Nephron progenitor cell (in vitro differentiated cells): ENCODE measurements at regions not wholly inside any gene's neighbourhood (a gene's known extent, or its start where the extent isn't known, plus 50 kb on each side); places are given as distances from the start of the nearest gene placed in this dataset.

ENCODE experiments used
- DNase-seq: peaks from one replicate; pipeline ENCODE4 v3.0.0; 2021
- H3K27ac Mint-ChIP-seq: 2 replicates; pipeline ENCODE4 v1.8.0; 2021; ENCODE audit warnings: mild to moderate bottlenecking, moderate library complexity, mixed read lengths
- H3K27me3 Mint-ChIP-seq: 2 replicates; pipeline ENCODE4 v1.8.0; 2021; ENCODE audit warnings: mild to moderate bottlenecking, low read depth, mixed read lengths; ENCODE audit not compliant: poor library complexity
- H3K36me3 Mint-ChIP-seq: 2 replicates; pipeline ENCODE4 v1.8.0; 2021; ENCODE audit warnings: low read depth, mixed read lengths
- H3K4me1 Mint-ChIP-seq: 2 replicates; pipeline ENCODE4 v1.8.0; 2021; ENCODE audit warnings: mixed read lengths
- H3K4me3 Mint-ChIP-seq: 2 replicates; pipeline ENCODE4 v1.8.0; 2021; ENCODE audit warnings: mild to moderate bottlenecking, moderate library complexity, mixed read lengths
- H3K9me3 Mint-ChIP-seq: 2 replicates; pipeline ENCODE4 v1.8.0; 2021; ENCODE audit warnings: mild to moderate bottlenecking, moderate library complexity, mixed read lengths
- CTCF ChIP-seq: fragments of 200-600 bp; sonication (generic); IDR thresholded peaks from 2 replicates; pipeline ENCODE4 v1.5.0; 2021; ENCODE audit warnings: antibody characterized with exemption

DNA sequence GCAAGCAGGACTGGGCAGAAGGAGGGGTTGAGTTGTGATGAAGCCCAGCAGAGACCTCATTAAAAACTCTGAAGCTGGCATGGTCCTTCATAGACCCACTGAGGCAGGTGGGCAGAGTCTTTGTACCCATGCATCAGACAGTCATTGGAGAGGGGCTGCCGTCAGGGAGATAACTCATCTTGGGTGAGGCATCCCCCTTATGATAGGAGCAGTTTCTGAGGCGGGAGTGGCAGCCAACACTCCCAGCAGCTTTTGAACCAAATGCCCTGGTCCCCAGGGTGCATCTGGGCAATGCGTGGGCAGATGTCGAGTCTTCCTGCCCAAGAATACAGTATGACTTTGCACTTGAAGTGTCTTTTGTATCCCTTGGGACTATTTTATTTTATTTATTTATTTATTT, 68.1 kb downstream of the HTR5A start:
- no peak for DNase-seq
- TF ChIP-seq CTCF: no peak
- peaks cover 5% of the 10 kb centered on the region for H3K27me3 Mint-ChIP-seq
- H3K27ac Mint-ChIP-seq: no peak overlapping the region
- H3K9me3 Mint-ChIP-seq: no peaks in the 10 kb centered on the region
- H3K4me3 Mint-ChIP-seq: no peak overlapping the region
- no peaks in the 10 kb centered on the region for H3K4me1 Mint-ChIP-seq
- no peaks in the 10 kb centered on the region for H3K36me3 Mint-ChIP-seq

GRCh38 chr7:155141562-155141961, 71.4 kb downstream of the HTR5A start:
- DNase-seq: no peak
- Mint-ChIP-seq H3K36me3 (no peaks in the 10 kb centered on the region), H3K4me3 (no peak overlapping the region), H3K4me1 (no peaks in the 10 kb centered on the region), H3K9me3 (no peaks in the 10 kb centered on the region), H3K27me3 (peaks cover 12% of the 10 kb centered on the region), H3K27ac (no peak overlapping the region)
- TF ChIP-seq CTCF: no peak

DNA sequence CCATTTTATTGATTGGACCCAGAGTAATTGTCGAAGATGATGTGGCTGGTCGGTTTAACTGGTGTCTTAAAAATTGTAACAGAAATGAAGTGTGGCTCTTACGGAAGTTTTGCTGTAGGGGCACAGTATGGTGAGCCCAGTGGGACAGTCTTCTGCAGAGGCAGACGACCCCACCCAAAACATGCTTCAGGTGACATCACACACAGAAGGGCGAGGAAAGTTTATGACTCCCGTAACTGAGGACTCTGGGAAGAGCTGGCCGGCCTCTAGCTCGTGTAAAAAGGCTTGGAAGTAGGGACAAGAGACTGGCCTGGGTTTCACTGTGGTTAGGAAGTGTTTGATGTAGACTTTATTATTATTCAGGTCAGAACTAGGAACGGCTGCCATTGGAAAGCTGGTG, 73.3 kb downstream of the HTR5A start:
- H3K36me3 Mint-ChIP-seq: no peaks in the 10 kb centered on the region
- H3K4me3 Mint-ChIP-seq: no peak overlapping the region
- H3K27ac Mint-ChIP-seq: no peak overlapping the region
- H3K4me1 Mint-ChIP-seq: no peaks in the 10 kb centered on the region
- peaks cover 12% of the 10 kb centered on the region for H3K27me3 Mint-ChIP-seq
- no peak for TF ChIP-seq CTCF
- H3K9me3 Mint-ChIP-seq: no peaks in the 10 kb centered on the region
- no peak for DNase-seq

DNA sequence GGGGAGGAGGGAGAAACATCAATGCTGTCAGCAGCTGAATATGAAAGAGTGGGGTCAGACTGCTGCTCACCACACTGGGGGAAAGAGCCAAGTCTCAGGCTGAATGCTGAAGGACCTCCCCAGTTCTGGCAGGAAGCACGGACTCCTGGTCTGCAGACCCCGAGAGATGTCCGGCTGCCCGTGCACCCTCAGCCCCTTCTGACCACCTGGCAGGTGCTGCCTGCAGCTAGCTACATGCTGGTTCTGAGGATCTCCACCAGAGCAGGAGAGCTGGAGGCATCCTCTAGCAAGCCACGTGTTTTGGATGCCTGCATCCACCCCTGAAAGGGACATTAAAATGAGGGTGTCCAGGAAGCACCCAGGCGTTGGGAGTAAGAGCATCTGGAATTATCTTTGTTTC, 74.2 kb downstream of the HTR5A start:
- Mint-ChIP-seq H3K4me3 (no peak overlapping the region), H3K9me3 (no peaks in the 10 kb centered on the region), H3K27ac (no peak overlapping the region), H3K4me1 (no peaks in the 10 kb centered on the region), H3K27me3 (peaks cover 12% of the 10 kb centered on the region), H3K36me3 (no peaks in the 10 kb centered on the region)
- no peak for DNase-seq
- no peak for TF ChIP-seq CTCF

DNA sequence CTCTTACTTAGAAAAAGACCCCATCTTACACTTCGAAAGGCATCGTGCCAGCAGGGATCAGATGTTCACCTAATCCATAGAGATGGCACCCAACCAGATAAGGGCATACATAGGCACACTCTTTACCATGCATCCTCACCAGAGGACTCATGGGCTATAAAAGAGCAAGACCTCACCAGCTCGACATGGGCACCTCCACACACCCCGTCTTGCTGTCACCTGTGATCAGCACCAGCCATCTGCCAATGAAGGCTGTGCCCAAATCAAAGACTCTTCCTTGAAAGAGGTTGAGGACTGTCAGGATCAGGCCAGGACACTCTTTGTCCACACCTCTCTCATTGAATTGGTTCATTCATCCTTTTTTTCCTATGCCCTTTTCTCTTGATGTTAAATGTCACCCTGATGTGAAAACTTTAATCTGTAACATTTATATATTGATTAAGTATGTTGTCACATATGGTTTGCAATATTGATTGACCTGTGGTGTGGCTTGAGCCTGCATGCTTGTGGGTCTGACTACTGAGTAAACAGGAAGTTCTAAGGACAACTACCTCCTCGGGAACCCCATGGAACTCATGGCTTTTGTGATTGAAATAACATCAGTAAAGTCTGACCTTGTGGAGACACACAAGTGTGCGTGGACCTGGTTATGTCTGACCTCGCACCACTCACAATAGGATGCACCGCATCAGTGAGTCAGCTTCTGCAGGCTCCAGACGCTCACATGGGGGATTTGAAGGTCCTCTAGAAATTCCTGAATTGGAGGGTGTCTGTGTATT, 75.5 kb downstream of the HTR5A start:
- no peaks in the 10 kb centered on the region for H3K36me3 Mint-ChIP-seq
- no peak overlapping the region for H3K4me3 Mint-ChIP-seq
- TF ChIP-seq CTCF: no peak
- H3K4me1 Mint-ChIP-seq: no peaks in the 10 kb centered on the region
- H3K27me3 Mint-ChIP-seq: peaks cover 12% of the 10 kb centered on the region
- no peaks in the 10 kb centered on the region for H3K9me3 Mint-ChIP-seq
- no peak overlapping the region for H3K27ac Mint-ChIP-seq
- no peak for DNase-seq

DNA sequence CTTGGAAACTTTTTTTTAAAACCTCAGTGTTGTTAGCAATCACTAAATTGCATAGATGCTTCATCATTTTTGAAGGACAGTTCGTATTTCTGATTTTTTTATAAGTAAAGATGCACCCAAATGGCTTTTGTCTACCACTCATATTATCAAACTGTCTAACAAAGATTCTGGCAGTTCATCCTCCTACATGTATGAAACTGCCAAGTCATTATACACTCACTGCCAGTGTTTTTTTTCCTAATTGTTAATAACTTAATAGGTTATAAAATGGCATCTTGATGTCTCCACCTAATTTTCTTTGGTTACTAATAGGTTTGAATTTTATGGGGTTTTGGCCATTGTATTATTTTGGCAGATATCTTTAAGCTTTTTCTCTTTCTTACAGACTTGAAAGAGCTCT, 77.0 kb downstream of the HTR5A start:
- Mint-ChIP-seq H3K27me3 (peaks cover 15% of the 10 kb centered on the region), H3K4me3 (no peak overlapping the region), H3K4me1 (no peaks in the 10 kb centered on the region), H3K36me3 (no peaks in the 10 kb centered on the region), H3K9me3 (peaks cover 11% of the 10 kb centered on the region), H3K27ac (no peak overlapping the region)
- TF ChIP-seq CTCF: no peak
- no peak for DNase-seq
